ENCODE measurements at regions not wholly inside any gene's neighbourhood (a gene's known extent, or its start where the extent isn't known, plus 50 kb on each side); places are given as distances from the start of the nearest gene placed in this dataset.

- H3K4me3 ChIP-seq (ENCODE audit: control insufficient read depth, low read depth, low read length), result no peak overlapping the region
- TF ChIP-seq CTCF (conservative IDR thresholded peaks at IDR 0.05; ENCODE audit: control insufficient read depth, insufficient read depth, low read depth, low read length), result no peak
- DNase-seq (ENCODE audit: low read depth), result no peak
Measured at GRCh38 chr5:24042688-24043087, 535.3 kb downstream of the PRDM9 start.

- TF ChIP-seq CTCF (conservative IDR thresholded peaks at IDR 0.05; ENCODE audit: control insufficient read depth, insufficient read depth, low read depth, low read length), result no peak
- no peak for DNase-seq (ENCODE audit: low read depth)
- no peak overlapping the region for H3K4me3 ChIP-seq (ENCODE audit: control insufficient read depth, low read depth, low read length)
Measured at GRCh38 chr5:24045046-24045445, 537.6 kb downstream of the PRDM9 start.

GRCh38 chr5:24053737-24054136 is 546.3 kb downstream of the PRDM9 start:
- no peak for DNase-seq (ENCODE audit: low read depth)

GRCh38 chr5:24059006-24059405 is 551.6 kb downstream of the PRDM9 start:
- no peak for DNase-seq (ENCODE audit: low read depth)
- no peak overlapping the region for H3K4me3 ChIP-seq (ENCODE audit: control insufficient read depth, low read depth, low read length)
- TF ChIP-seq CTCF (conservative IDR thresholded peaks at IDR 0.05; ENCODE audit: control insufficient read depth, insufficient read depth, low read depth, low read length), result no peak

More at GRCh38 chr5:24053737-24054136, 546.3 kb downstream of the PRDM9 start:
- H3K4me3 ChIP-seq (ENCODE audit: control insufficient read depth, low read depth, low read length), result no peak overlapping the region
- no peak for TF ChIP-seq CTCF (conservative IDR thresholded peaks at IDR 0.05; ENCODE audit: control insufficient read depth, insufficient read depth, low read depth, low read length)

GRCh38 chr5:24059716-24060115 is 552.3 kb downstream of the PRDM9 start:
- DNase-seq (ENCODE audit: low read depth), result no peak
- no peak for TF ChIP-seq CTCF (conservative IDR thresholded peaks at IDR 0.05; ENCODE audit: control insufficient read depth, insufficient read depth, low read depth, low read length)
- no peak overlapping the region for H3K4me3 ChIP-seq (ENCODE audit: control insufficient read depth, low read depth, low read length)

- DNase-seq (ENCODE audit: low read depth), result no peak
- TF ChIP-seq CTCF (conservative IDR thresholded peaks at IDR 0.05; ENCODE audit: control insufficient read depth, insufficient read depth, low read depth, low read length), result no peak
- no peak overlapping the region for H3K4me3 ChIP-seq (ENCODE audit: control insufficient read depth, low read depth, low read length)
Measured at GRCh38 chr5:24065779-24066178, 558.4 kb downstream of the PRDM9 start.

GRCh38 chr5:24067208-24067607 is 559.8 kb downstream of the PRDM9 start:
- DNase-seq (ENCODE audit: low read depth), result no peak
- no peak overlapping the region for H3K4me3 ChIP-seq (ENCODE audit: control insufficient read depth, low read depth, low read length)
- no peak for TF ChIP-seq CTCF (conservative IDR thresholded peaks at IDR 0.05; ENCODE audit: control insufficient read depth, insufficient read depth, low read depth, low read length)
